ENCODE measurements at regions not wholly inside any gene's neighbourhood (a gene's known extent, or its start where the extent isn't known, plus 50 kb on each side); places are given as distances from the start of the nearest gene placed in this dataset.

DNA sequence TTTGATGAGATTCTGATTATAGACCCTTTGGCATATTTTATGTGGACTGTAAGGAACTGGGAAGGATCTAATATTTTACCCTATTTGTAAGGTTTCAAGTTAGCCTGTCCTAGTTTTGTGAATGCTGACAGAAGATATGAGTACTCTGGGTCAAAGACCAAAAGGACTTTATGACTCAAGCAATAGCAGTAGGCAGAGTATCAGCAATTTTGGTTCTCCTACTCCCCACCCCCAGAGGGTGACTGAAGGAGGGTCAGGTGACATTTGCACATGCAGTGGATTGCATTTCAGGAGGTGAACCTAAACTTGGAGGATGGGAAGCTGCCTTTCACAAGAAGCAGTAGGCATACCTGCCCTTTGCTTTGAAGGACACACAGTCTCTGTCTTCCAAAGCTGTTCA lies 84.0 kb upstream of the KLF6 start:
- DNase-seq = no peak
- no peaks in the 10 kb centered on the region for H3K36me3 ChIP-seq
- H3K27ac ChIP-seq = no peak overlapping the region
- FAIRE-seq = no peak
- peak in 2 of 4 donors; percentile 29 to 35 for ATAC-seq
- no peak overlapping the region for H3K4me3 ChIP-seq
- no peaks in the 10 kb centered on the region for H3K27me3 ChIP-seq
- no peaks in the 10 kb centered on the region for H3K9me3 ChIP-seq
- TF ChIP-seq, protein P1, sequence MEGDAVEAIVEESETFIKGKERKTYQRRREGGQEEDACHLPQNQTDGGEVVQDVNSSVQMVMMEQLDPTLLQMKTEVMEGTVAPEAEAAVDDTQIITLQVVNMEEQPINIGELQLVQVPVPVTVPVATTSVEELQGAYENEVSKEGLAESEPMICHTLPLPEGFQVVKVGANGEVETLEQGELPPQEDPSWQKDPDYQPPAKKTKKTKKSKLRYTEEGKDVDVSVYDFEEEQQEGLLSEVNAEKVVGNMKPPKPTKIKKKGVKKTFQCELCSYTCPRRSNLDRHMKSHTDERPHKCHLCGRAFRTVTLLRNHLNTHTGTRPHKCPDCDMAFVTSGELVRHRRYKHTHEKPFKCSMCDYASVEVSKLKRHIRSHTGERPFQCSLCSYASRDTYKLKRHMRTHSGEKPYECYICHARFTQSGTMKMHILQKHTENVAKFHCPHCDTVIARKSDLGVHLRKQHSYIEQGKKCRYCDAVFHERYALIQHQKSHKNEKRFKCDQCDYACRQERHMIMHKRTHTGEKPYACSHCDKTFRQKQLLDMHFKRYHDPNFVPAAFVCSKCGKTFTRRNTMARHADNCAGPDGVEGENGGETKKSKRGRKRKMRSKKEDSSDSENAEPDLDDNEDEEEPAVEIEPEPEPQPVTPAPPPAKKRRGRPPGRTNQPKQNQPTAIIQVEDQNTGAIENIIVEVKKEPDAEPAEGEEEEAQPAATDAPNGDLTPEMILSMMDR (IDR thresholded peaks at IDR 0.05) = no peak
- intact Hi-C loops (cut with DNase I) = no loop called here
- H3K4me1 ChIP-seq = peaks cover 5 to 14% (median 8%) of the 10 kb centered on the region in 3 donors

DNA sequence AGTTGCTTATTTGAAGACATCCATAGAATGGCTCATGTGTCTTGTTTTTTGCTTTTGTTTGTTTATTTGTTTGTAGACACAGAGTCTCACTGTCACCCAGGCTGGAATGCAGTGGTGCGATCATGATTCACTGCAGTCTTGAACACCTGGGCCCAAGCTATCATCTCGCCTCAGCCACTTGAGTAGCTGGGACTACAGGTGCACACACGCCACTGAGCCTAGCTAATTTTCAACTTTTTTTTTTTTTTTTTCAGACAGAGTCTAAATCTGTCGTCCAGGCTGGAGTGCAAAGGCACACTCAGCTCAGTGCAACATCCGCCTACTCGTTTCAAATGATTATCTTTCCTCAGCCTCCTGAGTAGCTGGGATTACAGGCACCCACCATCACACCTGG lies 83.3 kb upstream of the KLF6 start:
- H3K27ac ChIP-seq = no peak overlapping the region
- no peaks in the 10 kb centered on the region for H3K27me3 ChIP-seq
- H3K9me3 ChIP-seq = no peaks in the 10 kb centered on the region
- intact Hi-C loops (cut with DNase I) = no loop called here
- ATAC-seq = no peak
- TF ChIP-seq, protein P1 (IDR thresholded peaks at IDR 0.05) = no peak
- no peaks in the 10 kb centered on the region for H3K36me3 ChIP-seq
- DNase-seq = no peak
- H3K4me1 ChIP-seq = peaks cover 5 to 8% (median 6%) of the 10 kb centered on the region in 3 donors
- WGBS, 2 donors = 87 to 89% methylated on average over 6 of the region's 6 CpGs
- no peak for FAIRE-seq
- no peak overlapping the region for H3K4me3 ChIP-seq

DNA sequence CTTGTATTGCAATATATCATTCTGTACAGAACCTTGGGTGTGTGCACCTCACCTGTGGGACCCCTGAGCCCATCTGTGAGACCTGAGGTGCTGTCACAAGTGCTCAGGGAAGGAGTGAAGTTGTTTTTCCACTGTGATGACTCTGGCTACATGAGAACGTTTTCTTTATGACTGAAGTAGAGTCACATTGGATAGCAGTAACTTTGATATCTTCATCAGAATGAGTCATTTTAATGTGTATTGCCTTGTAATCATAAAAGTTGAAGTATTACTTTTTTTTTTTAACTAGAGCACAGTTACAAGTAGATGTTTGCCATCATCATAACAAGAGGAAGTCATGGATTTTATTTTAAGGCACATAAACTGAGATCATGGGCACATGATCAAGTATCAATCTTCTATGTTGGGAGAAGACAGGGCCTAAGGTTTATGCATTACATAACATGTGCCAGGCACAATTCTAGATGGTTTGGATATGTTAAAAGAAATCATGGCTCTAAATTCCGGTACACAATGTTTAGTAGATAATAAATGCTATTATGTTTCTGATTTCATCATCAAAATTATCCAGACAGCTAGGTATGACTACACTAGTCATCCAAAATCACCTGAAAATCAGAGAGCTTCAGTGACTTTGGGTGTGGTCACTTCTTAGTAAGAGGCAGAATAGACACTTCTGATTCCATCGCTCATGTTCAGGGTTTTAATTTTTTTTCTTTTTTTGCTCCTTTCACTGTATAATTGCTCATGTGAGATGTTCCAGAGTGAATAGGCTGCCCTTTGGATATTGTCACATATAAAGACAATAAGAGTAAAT lies 82.7 kb upstream of the KLF6 start:
- WGBS, 2 donors = 64 to 71% methylated on average over 3 of the region's 3 CpGs
- peak; percentile 21 to 42 (median 28) for ATAC-seq

GRCh38 chr10:3866332-3866731 lies 81.3 kb upstream of the KLF6 start:
- DNase-seq (no peak), ATAC-seq (no peak), FAIRE-seq (no peak)
- TF ChIP-seq, protein P1 (IDR thresholded peaks at IDR 0.05) = no peak
- WGBS, 2 donors = 56 to 64% methylated on average over 3 of the region's 3 CpGs
- H3K27me3 ChIP-seq = no peaks in the 10 kb centered on the region
- H3K27ac ChIP-seq = no peak overlapping the region
- intact Hi-C loops (cut with DNase I) = no loop called here
- no peaks in the 10 kb centered on the region for H3K9me3 ChIP-seq
- H3K4me1 ChIP-seq = peaks cover 3 to 7% (median 5%) of the 10 kb centered on the region in 3 donors
- no peaks in the 10 kb centered on the region for H3K36me3 ChIP-seq
- H3K4me3 ChIP-seq = no peak overlapping the region

More for the DNA sequence above, 82.7 kb upstream of the KLF6 start:
- Histone ChIP-seq H3K36me3 (no peaks in the 10 kb centered on the region), H3K27ac (no peak overlapping the region), H3K4me3 (no peak overlapping the region), H3K27me3 (no peaks in the 10 kb centered on the region), H3K9me3 (no peaks in the 10 kb centered on the region), H3K4me1 (peaks cover 3 to 8% (median 5%) of the 10 kb centered on the region in 3 donors)
- intact Hi-C loops (cut with DNase I) = no loop called here
- FAIRE-seq = peak; percentile 89
- TF ChIP-seq, protein P1 (IDR thresholded peaks at IDR 0.05) = no peak
- DNase-seq = no peak

GRCh38 chr10:3865565-3865964 lies 80.6 kb upstream of the KLF6 start:
- no peak for FAIRE-seq

More at GRCh38 chr10:3865565-3865964, 80.6 kb upstream of the KLF6 start:
- H3K9me3 ChIP-seq = no peaks in the 10 kb centered on the region
- peaks cover 3 to 4% (median 3%) of the 10 kb centered on the region in 3 donors for H3K4me1 ChIP-seq
- 72 to 87% methylated on average over 3 of the region's 3 CpGs for WGBS, 2 donors
- ATAC-seq (no peak), DNase-seq (no peak)
- TF ChIP-seq, protein P1 (IDR thresholded peaks at IDR 0.05) = no peak
- H3K4me3 ChIP-seq = no peak overlapping the region
- H3K27me3 ChIP-seq = no peaks in the 10 kb centered on the region
- intact Hi-C loops (cut with DNase I) = no loop called here
- no peak overlapping the region for H3K27ac ChIP-seq
- H3K36me3 ChIP-seq = no peaks in the 10 kb centered on the region

All from pancreas (tissue), 10 donors.